Loucy (cell line): ENCODE measurements at regions not wholly inside any gene's neighbourhood (a gene's known extent, or its start where the extent isn't known, plus 50 kb on each side); places are given as distances from the start of the nearest gene placed in this dataset.

Experiments
- H2AFZ ChIP-seq: fragments of 200-600 bp; sonication (generic); 2 replicates; pipeline ENCODE4 v1.6.0; 2016; ENCODE audit warnings: antibody characterized with exemption, mild to moderate bottlenecking, low read length, moderate library complexity
- H3F3A ChIP-seq: fragments of 200-600 bp; 2 replicates; pipeline ENCODE4 v1.6.0; 2016; ENCODE audit warnings: antibody characterized with exemption, low read depth, mild to moderate bottlenecking
- H3K27me3 ChIP-seq: fragments of 200-600 bp; sonication (generic); 2 replicates; pipeline ENCODE4 v1.6.1; 2014; ENCODE audit warnings: low read length, mild to moderate bottlenecking; ENCODE audit not compliant: insufficient read depth, poor library complexity, severe bottlenecking
- H3K36me3 ChIP-seq: fragments of 200-600 bp; sonication (generic); 2 replicates; pipeline ENCODE4 v1.6.1; 2016; ENCODE audit warnings: low read length; ENCODE audit not compliant: insufficient read depth
- H3K4me1 ChIP-seq: fragments of 200-600 bp; sonication (generic); 2 replicates; pipeline ENCODE4 v1.5.1; 2014; ENCODE audit warnings: low read length, mild to moderate bottlenecking; ENCODE audit not compliant: insufficient read depth, poor library complexity, severe bottlenecking
- H3K4me2 ChIP-seq: fragments of 200-600 bp; sonication (generic); 2 replicates; pipeline ENCODE4 v1.6.0; 2014; ENCODE audit warnings: antibody characterized with exemption, low read length, low read depth, mild to moderate bottlenecking; ENCODE audit not compliant: poor library complexity, severe bottlenecking
- H3K4me3 ChIP-seq: fragments of 200-600 bp; sonication (generic); 2 replicates; pipeline ENCODE4 v1.5.1; 2014; ENCODE audit warnings: low read length, mild to moderate bottlenecking, mixed read lengths; ENCODE audit not compliant: poor library complexity, severe bottlenecking
- H3K79me2 ChIP-seq: fragments of 200-600 bp; sonication (generic); 2 replicates; pipeline ENCODE4 v1.6.1; 2014; ENCODE audit warnings: low read length; ENCODE audit not compliant: insufficient read depth
- H3K9ac ChIP-seq: fragments of 200-600 bp; sonication (generic); 2 replicates; pipeline ENCODE4 v1.6.0; 2014; ENCODE audit warnings: mild to moderate bottlenecking, low read depth, low read length, moderate library complexity; ENCODE audit not compliant: poor library complexity, severe bottlenecking
- H3K9me2 ChIP-seq: fragments of 200-600 bp; sonication (generic); replicated peaks from 2 replicates; pipeline ENCODE4 v1.6.1; 2016; ENCODE audit warnings: low read depth, low read length, mixed read lengths
- H3K9me3 ChIP-seq: fragments of 200-600 bp; sonication (generic); 2 replicates; pipeline ENCODE4 v1.6.1; 2014; ENCODE audit warnings: mild to moderate bottlenecking, antibody characterized with exemption, low read length, low read depth; ENCODE audit not compliant: insufficient read depth
- H4K20me1 ChIP-seq: fragments of 200-600 bp; sonication (generic); 2 replicates; pipeline ENCODE4 v1.6.0; 2014; ENCODE audit warnings: antibody characterized with exemption, low read length, mild to moderate bottlenecking; ENCODE audit not compliant: insufficient read depth, poor library complexity, severe bottlenecking
- CTCF ChIP-seq: fragments of 200-600 bp; sonication (generic); conservative IDR thresholded peaks from 2 replicates; pipeline ENCODE4 v1.5.1; 2014; ENCODE audit warnings: mild to moderate bottlenecking, antibody characterized with exemption, low read length
- EZH2phosphoT487 ChIP-seq: fragments of 200-600 bp; IDR thresholded peaks from 2 replicates; pipeline ENCODE4 v1.6.1; 2018; ENCODE audit warnings: antibody characterized with exemption, mild to moderate bottlenecking, moderate library complexity, borderline replicate concordance

GRCh38 chr12:96134200-96134599 is 60.0 kb upstream of the ELK3 start:
- H3K4me2 ChIP-seq, result no peak overlapping the region
- no peak overlapping the region for H3K4me3 ChIP-seq
- H3K27me3 ChIP-seq, result no peaks in the 10 kb centered on the region
- H3K9me3 ChIP-seq, result no peaks in the 10 kb centered on the region
- H4K20me1 ChIP-seq, result no peaks in the 10 kb centered on the region
- H3F3A ChIP-seq, result no peaks in the 10 kb centered on the region
- no peaks in the 10 kb centered on the region for H3K9me2 ChIP-seq
- H3K4me1 ChIP-seq, result peaks cover 4% of the 10 kb centered on the region
- no peak overlapping the region for H3K9ac ChIP-seq
- no peak for TF ChIP-seq EZH2phosphoT487
- no peak for TF ChIP-seq CTCF
- H3K79me2 ChIP-seq, result no peaks in the 10 kb centered on the region
- H3K36me3 ChIP-seq, result no peaks in the 10 kb centered on the region
- H2AFZ ChIP-seq, result no peak overlapping the region

GRCh38 chr12:96136161-96136560 is 58.0 kb upstream of the ELK3 start:
- peaks cover 4% of the 10 kb centered on the region for H3K4me1 ChIP-seq
- H3F3A ChIP-seq, result no peaks in the 10 kb centered on the region
- H3K79me2 ChIP-seq, result no peaks in the 10 kb centered on the region
- no peak overlapping the region for H3K4me2 ChIP-seq
- H2AFZ ChIP-seq, result no peak overlapping the region
- no peaks in the 10 kb centered on the region for H3K27me3 ChIP-seq
- H3K9ac ChIP-seq, result no peak overlapping the region
- H3K36me3 ChIP-seq, result no peaks in the 10 kb centered on the region
- H4K20me1 ChIP-seq, result no peaks in the 10 kb centered on the region
- no peaks in the 10 kb centered on the region for H3K9me2 ChIP-seq
- no peak overlapping the region for H3K4me3 ChIP-seq
- H3K9me3 ChIP-seq, result no peaks in the 10 kb centered on the region
- TF ChIP-seq EZH2phosphoT487 (no peak), CTCF (no peak)

GRCh38 chr12:96136725-96137378 is 57.3 kb upstream of the ELK3 start:
- Histone ChIP-seq H3K4me2 (no peak overlapping the region), H3K4me1 (peaks cover 4% of the 10 kb centered on the region), H3F3A (no peaks in the 10 kb centered on the region), H3K79me2 (no peaks in the 10 kb centered on the region), H3K9me2 (no peaks in the 10 kb centered on the region), H4K20me1 (no peaks in the 10 kb centered on the region), H3K27me3 (no peaks in the 10 kb centered on the region), H3K4me3 (no peak overlapping the region), H3K9me3 (no peaks in the 10 kb centered on the region), H2AFZ (no peak overlapping the region), H3K9ac (no peak overlapping the region), H3K36me3 (no peaks in the 10 kb centered on the region)
- no peak for TF ChIP-seq CTCF
- no peak for TF ChIP-seq EZH2phosphoT487
